Central memory CD4-positive, alpha-beta T cell (primary cell): ENCODE measurements at regions not wholly inside any gene's neighbourhood (a gene's known extent, or its start where the extent isn't known, plus 50 kb on each side); places are given as distances from the start of the nearest gene placed in this dataset.

Experiments used
- DNase-seq: peaks from one replicate; pipeline ENCODE4 v3.0.0; 2022

GRCh38 chr6:144854654-144855053 is 569.5 kb downstream of the UTRN start:
- no peak for DNase-seq

DNA sequence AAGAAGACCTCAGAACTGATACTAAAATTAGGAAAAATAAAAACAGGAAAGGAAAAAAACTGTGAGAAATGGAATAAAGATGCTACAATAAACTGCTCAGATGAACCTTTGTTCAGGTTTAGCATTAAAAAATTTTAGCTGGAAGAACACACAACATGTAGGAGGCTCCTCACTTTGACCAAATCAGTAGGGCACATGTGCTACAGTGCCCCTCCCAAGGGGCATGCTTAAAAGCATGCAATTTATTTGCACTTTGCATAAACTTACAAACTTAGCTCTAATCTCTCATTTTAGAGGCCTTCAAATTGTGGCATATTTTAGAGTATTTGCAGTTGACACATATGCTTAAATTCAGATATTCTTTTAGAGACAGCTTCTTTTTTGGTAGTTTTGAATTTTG is 570.2 kb downstream of the UTRN start:
- no peak for DNase-seq

DNA sequence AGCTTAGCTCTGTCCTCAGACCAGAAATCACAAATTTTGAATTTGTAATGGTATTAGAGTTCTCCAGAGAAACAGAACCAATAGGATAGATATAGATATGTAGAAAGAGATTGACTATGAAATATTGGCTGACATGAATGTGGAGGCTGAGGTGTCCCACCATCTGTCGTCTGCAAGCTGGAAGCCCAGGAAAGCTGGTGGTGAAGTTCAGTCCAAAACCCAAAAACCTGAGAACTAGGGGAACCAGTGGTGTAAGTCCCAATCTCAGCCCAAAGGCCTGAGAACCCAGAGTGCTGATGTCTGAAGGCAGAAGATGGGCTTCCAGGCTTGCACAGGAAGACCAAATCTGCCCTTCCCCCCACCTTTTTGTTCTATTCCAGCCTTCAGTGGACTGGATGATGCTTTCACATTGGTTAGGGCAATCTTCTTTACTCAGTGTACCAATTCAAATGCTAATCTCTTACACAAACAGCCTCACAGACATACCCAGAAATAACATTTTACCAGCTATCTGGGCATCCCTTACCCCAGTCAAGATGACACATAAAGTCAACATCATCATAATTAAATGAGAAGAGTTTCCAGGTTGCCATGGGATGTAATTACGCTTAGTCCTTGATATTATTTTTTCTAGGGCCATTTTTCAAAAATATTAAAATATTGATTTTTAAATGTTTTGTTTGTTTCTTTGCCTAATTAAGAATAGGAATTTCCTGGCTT is 570.8 kb downstream of the UTRN start:
- DNase-seq: no peak

DNA sequence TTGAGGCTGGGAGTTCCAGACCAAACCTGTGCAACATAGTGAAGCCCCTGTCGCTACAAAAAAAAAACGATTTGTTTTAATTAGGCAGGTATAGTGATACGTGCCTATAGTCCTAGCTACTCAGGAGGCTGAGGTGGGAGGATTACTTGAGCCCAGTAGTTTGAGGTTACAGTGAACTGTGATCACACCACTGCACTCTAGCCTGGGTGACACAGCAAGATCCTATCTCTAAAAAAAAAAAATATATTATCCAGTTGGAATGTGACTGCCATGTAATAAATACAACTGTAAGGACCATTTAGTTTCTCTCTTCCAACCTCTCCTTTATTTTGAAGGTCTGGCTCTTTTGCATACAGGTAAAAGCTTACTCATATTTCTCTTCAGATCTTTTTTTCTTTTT is 571.5 kb downstream of the UTRN start:
- DNase-seq: no peak

- no peak for DNase-seq
Measured at GRCh38 chr6:144857086-144857485, 572.0 kb downstream of the UTRN start.

GRCh38 chr6:144862769-144863168 is 577.6 kb downstream of the UTRN start:
- no peak for DNase-seq

- DNase-seq: no peak
Measured at GRCh38 chr6:144867761-144868160, 582.6 kb downstream of the UTRN start.

DNA sequence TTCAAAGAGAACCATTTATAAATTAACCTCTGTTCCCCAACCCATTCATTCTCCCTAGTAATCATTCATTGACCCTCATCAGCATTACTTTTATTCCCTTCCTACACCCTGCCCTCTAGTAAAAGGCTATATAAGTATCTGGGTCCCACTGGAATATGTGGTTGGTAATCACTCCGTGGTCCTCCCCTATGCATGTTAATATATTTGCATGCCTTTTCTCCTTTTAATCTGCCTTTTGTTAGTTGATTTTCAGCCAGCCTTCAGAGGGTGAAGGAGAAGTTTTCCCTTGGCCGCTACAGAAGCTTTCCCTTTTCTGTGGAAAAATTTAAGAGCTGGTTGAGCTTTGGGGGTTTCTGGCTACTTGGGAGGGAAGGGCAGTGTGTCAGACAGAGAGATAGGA is 585.6 kb downstream of the UTRN start:
- no peak for DNase-seq

DNA sequence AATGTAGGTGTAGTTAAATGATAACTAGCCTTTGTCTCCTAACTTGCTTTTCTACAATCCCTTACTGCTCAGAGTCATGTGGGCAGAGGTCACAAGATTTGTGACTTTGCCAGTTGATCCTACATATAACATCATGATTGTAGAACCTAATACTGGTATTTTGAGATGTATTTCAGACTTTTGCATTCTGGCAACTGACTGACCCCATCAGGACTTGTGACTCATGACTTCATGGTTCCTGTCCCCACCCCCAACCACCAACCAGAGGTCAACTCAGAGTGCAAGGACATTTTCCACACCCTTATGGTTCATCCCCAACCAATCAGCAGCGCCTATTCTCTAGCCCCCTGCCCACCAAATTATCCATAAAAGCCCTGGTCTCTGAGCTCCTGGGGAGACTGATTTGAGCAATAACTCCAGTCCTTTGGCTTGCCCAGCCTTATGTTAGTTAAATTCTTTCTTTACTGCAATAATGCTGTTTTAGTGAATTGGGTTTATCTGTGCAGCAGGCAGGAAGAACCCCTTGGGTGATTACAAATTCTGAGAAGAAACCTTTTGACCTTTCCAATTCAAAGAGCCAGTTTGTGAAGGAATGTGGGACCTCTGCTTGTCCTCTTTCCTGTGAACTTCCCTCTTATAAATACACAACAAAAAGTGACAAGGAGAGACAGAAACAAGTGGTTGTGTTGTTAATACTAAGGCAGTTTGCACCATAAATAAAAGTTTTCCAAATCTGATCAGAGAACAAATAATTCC is 588.7 kb downstream of the UTRN start:
- no peak for DNase-seq

GRCh38 chr6:144876689-144877088 is 591.6 kb downstream of the UTRN start:
- DNase-seq: no peak

GRCh38 chr6:144877118-144877517 is 592.0 kb downstream of the UTRN start:
- DNase-seq: no peak

- no peak for DNase-seq
Measured at GRCh38 chr6:144878577-144878976, 593.4 kb downstream of the UTRN start.

DNA sequence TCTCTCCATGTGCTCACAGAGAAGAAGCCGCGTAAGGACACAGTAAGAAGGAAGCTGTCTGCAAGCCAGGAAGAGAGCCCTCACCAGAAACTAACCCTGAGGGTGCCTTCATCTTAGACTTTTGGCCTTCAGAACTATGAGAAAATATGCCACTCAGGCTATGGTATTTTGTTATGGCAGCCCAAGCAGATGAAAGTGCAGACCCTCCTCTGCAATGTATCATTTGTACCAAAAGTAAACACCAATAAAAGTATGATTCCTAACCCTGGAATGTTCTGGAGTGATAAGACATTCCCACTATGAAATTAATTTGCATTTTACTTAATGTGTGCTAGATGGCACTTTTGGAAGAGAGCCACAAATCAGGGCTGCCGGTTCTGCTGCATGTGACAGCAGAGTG is 594.3 kb downstream of the UTRN start:
- DNase-seq: no peak

GRCh38 chr6:144882425-144882824 is 597.3 kb downstream of the UTRN start:
- no peak for DNase-seq

- no peak for DNase-seq
Measured at GRCh38 chr6:144883915-144884314, 598.8 kb downstream of the UTRN start.

DNA sequence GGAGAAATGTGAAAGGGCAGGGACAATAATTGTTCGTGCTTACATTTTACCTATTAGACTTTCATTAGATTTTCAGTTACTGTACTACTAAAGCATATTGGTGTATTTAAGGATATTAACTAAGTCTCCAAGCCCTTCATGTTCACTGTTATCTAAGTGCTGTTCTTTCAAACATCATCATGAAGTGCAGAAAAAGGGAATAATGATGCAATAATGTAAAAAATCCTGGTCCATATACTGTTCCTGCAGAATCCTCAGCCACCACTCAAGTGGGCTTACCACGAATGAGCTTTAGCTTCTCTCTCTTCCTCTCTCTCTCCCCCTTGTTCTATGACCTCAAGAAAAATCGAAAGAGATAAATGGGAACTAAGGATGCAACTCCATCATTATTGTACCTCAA is 600.7 kb downstream of the UTRN start:
- DNase-seq: no peak

GRCh38 chr6:144886682-144887081 is 601.5 kb downstream of the UTRN start:
- no peak for DNase-seq

GRCh38 chr6:144888621-144889020 is 603.5 kb downstream of the UTRN start:
- no peak for DNase-seq

GRCh38 chr6:144893680-144894151 is 608.6 kb downstream of the UTRN start:
- DNase-seq: no peak

DNA sequence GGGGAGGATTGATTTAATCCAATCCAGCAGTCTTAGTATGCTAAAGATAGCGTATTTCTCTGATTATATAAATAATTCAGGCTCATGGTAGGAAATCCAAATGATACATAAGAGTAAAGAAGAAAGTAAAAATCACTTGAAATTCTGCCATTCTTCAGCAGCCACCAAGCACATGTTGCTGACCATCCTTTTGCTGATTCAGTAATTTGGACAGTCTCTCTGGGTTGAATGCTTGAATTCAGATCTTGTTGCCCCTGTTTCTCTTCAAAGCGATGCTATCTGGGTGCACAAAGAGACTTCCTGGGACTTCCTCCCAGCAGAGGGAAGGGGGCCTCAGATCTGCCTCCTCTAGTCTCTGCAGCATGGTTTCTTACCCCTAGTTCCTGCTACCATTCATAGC is 609.1 kb downstream of the UTRN start:
- no peak for DNase-seq

DNA sequence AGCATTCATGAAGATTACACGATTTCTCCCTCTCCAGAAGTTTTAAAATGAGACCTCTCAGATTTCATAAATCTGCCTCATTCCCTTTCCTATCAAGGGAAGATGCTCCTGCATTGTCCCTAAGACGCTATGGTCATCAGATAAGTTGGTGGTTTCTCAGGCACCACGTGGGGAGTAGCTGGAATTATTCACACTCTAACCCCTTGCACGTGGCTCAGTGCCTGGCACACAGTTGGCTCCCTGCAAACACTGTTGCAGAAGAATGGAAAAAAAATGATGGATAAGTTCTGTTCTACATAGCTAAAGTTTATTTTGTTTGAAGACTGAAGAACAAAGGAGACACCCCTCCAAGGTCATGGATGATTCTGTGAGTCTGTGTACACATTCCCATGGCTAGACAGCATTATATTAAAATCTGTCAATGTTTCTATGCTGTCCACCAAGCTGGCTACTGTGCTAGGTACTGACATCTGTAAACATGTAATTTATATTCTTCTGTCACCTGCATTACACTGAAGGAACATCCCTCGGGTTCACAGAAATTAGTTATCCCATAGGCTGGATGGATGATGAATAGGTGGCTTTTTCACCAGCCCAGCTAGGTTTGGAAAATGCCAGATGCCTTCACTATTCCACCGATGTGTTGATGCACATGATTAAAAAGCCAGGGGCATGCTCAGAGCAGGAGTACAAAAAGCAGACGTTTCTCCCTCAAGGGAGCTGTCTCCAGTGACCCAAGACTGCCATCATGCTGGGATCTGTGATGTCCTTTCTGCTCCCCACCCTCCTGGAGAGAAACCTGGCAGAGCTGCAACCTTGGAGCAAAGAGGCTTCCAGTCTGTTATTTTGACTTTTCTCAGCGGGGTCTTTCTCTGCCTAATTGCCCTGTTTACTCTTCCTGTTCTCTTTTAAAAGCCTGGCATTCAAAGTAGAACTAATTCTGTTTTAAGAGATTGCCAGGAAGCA is 610.5 kb downstream of the UTRN start:
- DNase-seq: no peak

- no peak for DNase-seq
Measured at GRCh38 chr6:144896289-144896688, 611.2 kb downstream of the UTRN start.

- DNase-seq: no peak
Measured at GRCh38 chr6:144896871-144897270, 611.7 kb downstream of the UTRN start.
